ENCODE measurements at regions not wholly inside any gene's neighbourhood (a gene's known extent, or its start where the extent isn't known, plus 50 kb on each side); places are given as distances from the start of the nearest gene placed in this dataset.
"Not testable (repeated sequence)": the region's sequence is repeated elsewhere in the genome, so short reads cannot be mapped to it uniquely, and the experiment has no call there.

DNA sequence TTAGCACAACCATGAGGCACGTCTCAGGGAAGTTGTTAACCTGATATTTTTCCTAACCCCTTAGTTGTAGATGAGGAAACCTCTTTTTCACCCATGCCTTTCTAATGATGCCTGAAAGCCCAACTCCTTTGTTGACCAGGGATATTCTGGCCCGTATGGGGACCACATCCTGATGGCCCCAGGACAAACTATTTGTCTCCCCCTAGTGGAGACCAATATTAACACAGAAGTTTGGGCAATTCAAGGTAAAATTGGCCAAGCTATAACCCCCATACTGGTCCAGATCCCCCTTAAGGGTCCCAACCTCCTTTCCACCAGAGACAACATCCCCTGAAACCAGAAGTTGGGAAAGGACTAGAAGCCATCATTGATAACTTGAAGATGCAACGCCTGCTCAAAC is 893.3 kb downstream of the SORCS1 start:
- WGBS, 2 donors (ENCODE audit: low coverage in 1 of 2) = 70 to 81% methylated on average over 2 to 3 of the region's 3 CpGs
- TF ChIP-seq, protein P1, sequence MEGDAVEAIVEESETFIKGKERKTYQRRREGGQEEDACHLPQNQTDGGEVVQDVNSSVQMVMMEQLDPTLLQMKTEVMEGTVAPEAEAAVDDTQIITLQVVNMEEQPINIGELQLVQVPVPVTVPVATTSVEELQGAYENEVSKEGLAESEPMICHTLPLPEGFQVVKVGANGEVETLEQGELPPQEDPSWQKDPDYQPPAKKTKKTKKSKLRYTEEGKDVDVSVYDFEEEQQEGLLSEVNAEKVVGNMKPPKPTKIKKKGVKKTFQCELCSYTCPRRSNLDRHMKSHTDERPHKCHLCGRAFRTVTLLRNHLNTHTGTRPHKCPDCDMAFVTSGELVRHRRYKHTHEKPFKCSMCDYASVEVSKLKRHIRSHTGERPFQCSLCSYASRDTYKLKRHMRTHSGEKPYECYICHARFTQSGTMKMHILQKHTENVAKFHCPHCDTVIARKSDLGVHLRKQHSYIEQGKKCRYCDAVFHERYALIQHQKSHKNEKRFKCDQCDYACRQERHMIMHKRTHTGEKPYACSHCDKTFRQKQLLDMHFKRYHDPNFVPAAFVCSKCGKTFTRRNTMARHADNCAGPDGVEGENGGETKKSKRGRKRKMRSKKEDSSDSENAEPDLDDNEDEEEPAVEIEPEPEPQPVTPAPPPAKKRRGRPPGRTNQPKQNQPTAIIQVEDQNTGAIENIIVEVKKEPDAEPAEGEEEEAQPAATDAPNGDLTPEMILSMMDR (IDR thresholded peaks at IDR 0.05) = no peak
- TF ChIP-seq POLR2AphosphoS5 (IDR thresholded peaks at IDR 0.05) (no peak), EP300 (IDR thresholded peaks at IDR 0.05; ENCODE audit: low read depth) (no peak), POLR2A (IDR thresholded peaks at IDR 0.05) (no peak)
- Histone ChIP-seq H3K27me3 (no peaks in the 10 kb centered on the region), H3K4me1 (no peaks in the 10 kb centered on the region), H3K27ac (no peak overlapping the region), H3K36me3 (no peaks in the 10 kb centered on the region), H3K4me3 (no peak overlapping the region), H3K9me3 (no peaks in the 10 kb centered on the region)
- in situ Hi-C loops (cut with MboI; ENCODE audit: low pct_ligation_motif_present in 1 of 4, low pct_unique_long_range_greater_than_20kb in 1 of 4, low sequenced_read_pairs in 3 of 4) (no loop called here), intact Hi-C loops (cut with DNase I; ENCODE audit: low total_unique reads) (no loop called here)
- DNase-seq = no peak

DNA sequence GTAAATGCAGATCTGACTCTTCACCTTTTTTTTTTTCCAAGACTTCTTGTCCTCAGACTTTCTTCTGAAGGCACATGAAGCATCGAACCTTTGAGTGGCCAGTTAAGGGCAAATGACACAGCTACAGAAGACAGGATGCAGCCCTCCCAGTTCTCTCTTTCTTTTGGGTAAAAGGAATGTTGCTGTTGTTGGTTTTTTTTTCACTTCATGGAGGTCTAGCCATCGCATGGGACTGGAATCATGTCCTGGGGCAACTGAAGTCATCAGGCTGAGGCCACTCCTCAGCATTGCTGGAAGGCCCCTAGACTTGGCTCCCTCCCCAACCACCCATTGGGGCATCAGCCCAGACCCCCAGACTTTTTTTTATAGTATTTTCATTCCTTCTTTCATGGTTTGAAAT is 896.5 kb downstream of the SORCS1 start:
- no peaks in the 10 kb centered on the region for H3K27me3 ChIP-seq
- H3K4me1 ChIP-seq = no peaks in the 10 kb centered on the region
- TF ChIP-seq EP300 (IDR thresholded peaks at IDR 0.05; ENCODE audit: low read depth) (no peak), POLR2A (IDR thresholded peaks at IDR 0.05) (no peak), POLR2AphosphoS5 (IDR thresholded peaks at IDR 0.05) (no peak)
- TF ChIP-seq, protein P1 (IDR thresholded peaks at IDR 0.05) = no peak
- H3K36me3 ChIP-seq = no peaks in the 10 kb centered on the region
- 68% methylated on average over 2 of the region's 2 CpGs; no CpG with 5 or more reads in 1 of the 2 donors for WGBS, 2 donors (ENCODE audit: low coverage in 1 of 2)
- in situ Hi-C loops (cut with MboI; ENCODE audit: low pct_ligation_motif_present in 1 of 4, low pct_unique_long_range_greater_than_20kb in 1 of 4, low sequenced_read_pairs in 3 of 4) = no loop called here
- no peak overlapping the region for H3K27ac ChIP-seq
- H3K9me3 ChIP-seq = no peaks in the 10 kb centered on the region
- no peak overlapping the region for H3K4me3 ChIP-seq
- intact Hi-C loops (cut with DNase I; ENCODE audit: low total_unique reads) = no loop called here
- no peak for DNase-seq

DNA sequence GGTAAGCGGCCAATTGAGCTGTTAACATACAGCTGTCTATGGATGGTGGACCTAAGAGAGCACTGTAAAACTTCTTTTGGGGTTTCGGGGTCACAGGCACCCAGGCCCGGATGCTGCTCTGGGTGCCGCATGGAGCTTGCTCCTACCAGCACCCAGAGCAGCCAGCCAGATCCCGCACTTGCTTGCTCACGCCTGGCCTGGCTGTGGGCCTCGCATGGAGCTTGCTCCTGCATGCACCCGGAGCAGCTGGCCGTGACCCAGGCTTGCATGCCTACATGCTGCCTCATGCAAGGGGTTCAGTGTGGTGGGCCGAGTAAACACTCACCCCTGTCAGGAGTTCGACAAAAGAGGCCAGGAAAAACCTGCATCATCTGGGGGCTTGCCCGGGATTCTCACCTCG is 896.9 kb downstream of the SORCS1 start:
- Histone ChIP-seq H3K4me1 (no peaks in the 10 kb centered on the region), H3K9me3 (no peaks in the 10 kb centered on the region), H3K4me3 (no peak overlapping the region), H3K27me3 (no peaks in the 10 kb centered on the region), H3K27ac (no peak overlapping the region), H3K36me3 (no peaks in the 10 kb centered on the region)
- TF ChIP-seq POLR2A (IDR thresholded peaks at IDR 0.05) = no peak
- TF ChIP-seq EP300 (IDR thresholded peaks at IDR 0.05; ENCODE audit: low read depth) = no peak
- no peak for TF ChIP-seq POLR2AphosphoS5 (IDR thresholded peaks at IDR 0.05)
- TF ChIP-seq, protein P1 (IDR thresholded peaks at IDR 0.05) = no peak
- no peak for DNase-seq
- intact Hi-C loops (cut with DNase I; ENCODE audit: low total_unique reads) = no loop called here
- WGBS, 2 donors (ENCODE audit: low coverage in 1 of 2) = 74% methylated on average over 8 of the region's 13 CpGs; no CpG with 5 or more reads in 1 of the 2 donors
- in situ Hi-C loops (cut with MboI; ENCODE audit: low pct_ligation_motif_present in 1 of 4, low pct_unique_long_range_greater_than_20kb in 1 of 4, low sequenced_read_pairs in 3 of 4) = no loop called here

DNA sequence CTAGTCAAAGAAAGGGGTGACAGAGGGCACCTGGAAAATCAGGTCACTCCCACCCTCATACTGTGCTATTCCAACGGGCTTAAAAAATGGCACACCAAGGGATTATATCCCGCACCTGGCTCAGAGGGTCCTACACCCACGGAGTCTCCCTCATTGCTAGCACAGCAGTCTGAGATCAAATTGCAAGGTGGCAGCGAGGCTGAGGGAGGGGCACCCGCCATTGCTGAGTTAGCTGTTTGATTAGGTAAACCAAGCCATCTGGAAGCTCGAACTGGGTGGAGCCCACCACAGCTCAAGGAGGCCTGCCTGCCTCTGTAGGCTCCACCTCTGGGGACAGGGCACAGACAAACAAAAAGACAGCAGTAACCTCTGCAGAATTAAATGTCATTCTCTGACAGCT is 907.1 kb downstream of the SORCS1 start:
- in situ Hi-C loops (cut with MboI; ENCODE audit: low pct_ligation_motif_present in 1 of 4, low pct_unique_long_range_greater_than_20kb in 1 of 4, low sequenced_read_pairs in 3 of 4); H3K4me1 ChIP-seq; H3K36me3 ChIP-seq; H3K27me3 ChIP-seq; DNase-seq; intact Hi-C loops (cut with DNase I; ENCODE audit: low total_unique reads); H3K4me3 ChIP-seq; H3K27ac ChIP-seq; H3K9me3 ChIP-seq: not testable (repeated sequence)
- WGBS, 2 donors (ENCODE audit: low coverage in 1 of 2) = 77% methylated on average over 6 of the region's 6 CpGs; no CpG with 5 or more reads in 1 of the 2 donors

DNA sequence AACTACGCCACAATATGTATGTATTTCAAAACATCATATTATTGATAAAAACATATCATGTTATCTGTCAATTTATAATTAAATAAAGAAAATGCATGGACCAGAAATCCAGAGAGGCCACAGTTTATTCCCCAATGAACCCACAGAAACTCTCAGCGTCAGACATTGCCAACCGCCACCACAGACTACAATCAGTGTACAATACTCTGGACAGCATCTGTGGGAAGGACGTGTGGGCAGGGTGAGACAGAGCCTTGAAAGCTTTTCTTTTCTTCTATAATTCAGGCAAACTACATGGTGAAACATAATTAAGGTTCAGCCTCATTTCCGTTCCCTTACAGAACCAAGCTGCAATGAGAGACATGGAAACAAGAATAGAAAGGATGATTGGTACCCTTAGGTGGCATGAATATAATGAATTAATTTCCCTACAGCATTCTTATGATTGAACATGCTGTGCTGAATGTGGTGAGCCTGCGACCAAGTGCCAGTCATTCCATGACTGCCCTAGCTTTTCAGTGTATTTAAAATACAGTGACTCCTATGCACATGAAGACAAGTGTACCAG is 909.3 kb downstream of the SORCS1 start:
- TF ChIP-seq, protein P1 (IDR thresholded peaks at IDR 0.05) = no peak
- TF ChIP-seq EP300 (IDR thresholded peaks at IDR 0.05; ENCODE audit: low read depth) (no peak), POLR2A (IDR thresholded peaks at IDR 0.05) (no peak), POLR2AphosphoS5 (IDR thresholded peaks at IDR 0.05) (no peak)
- intact Hi-C loops (cut with DNase I; ENCODE audit: low total_unique reads) (no loop called here), in situ Hi-C loops (cut with MboI; ENCODE audit: low pct_ligation_motif_present in 1 of 4, low pct_unique_long_range_greater_than_20kb in 1 of 4, low sequenced_read_pairs in 3 of 4) (no loop called here)
- 68 to 81% methylated on average over 6 of the region's 6 CpGs for WGBS, 2 donors (ENCODE audit: low coverage in 1 of 2)
- no peaks in the 10 kb centered on the region for H3K4me1 ChIP-seq
- DNase-seq = no peak
- H3K4me3 ChIP-seq = no peak overlapping the region
- no peaks in the 10 kb centered on the region for H3K36me3 ChIP-seq
- H3K9me3 ChIP-seq = no peaks in the 10 kb centered on the region
- no peak overlapping the region for H3K27ac ChIP-seq
- H3K27me3 ChIP-seq = no peaks in the 10 kb centered on the region
